Type B pancreatic cell (in vitro differentiated cells): ENCODE measurements at regions not wholly inside any gene's neighbourhood (a gene's known extent, or its start where the extent isn't known, plus 50 kb on each side); places are given as distances from the start of the nearest gene placed in this dataset.

Experiments
- DNase-seq: peaks from one replicate; pipeline ENCODE4 v3.0.0; 2021; ENCODE audit warnings: mixed read lengths; ENCODE audit not compliant: unreplicated experiment; ENCODE audit errors: extremely low spot score
- H3K27ac Mint-ChIP-seq: 2 replicates; pipeline ENCODE4 v1.8.0; 2021; ENCODE audit warnings: mild to moderate bottlenecking, mixed read lengths
- H3K27me3 Mint-ChIP-seq: 2 replicates; pipeline ENCODE4 v1.8.0; 2021; ENCODE audit warnings: mixed read lengths
- H3K36me3 Mint-ChIP-seq: 2 replicates; pipeline ENCODE4 v1.8.0; 2021; ENCODE audit warnings: mixed read lengths
- H3K4me1 Mint-ChIP-seq: one replicate; pipeline ENCODE4 v1.8.0; 2021; ENCODE audit warnings: mixed read lengths; ENCODE audit not compliant: unreplicated experiment
- H3K4me3 Mint-ChIP-seq: 2 replicates; pipeline ENCODE4 v1.8.0; 2021; ENCODE audit warnings: mild to moderate bottlenecking, mixed read lengths
- H3K9me3 Mint-ChIP-seq: 2 replicates; pipeline ENCODE4 v1.8.0; 2021; ENCODE audit warnings: mixed read lengths
- CTCF ChIP-seq: fragments of 200-600 bp; sonication (generic); conservative IDR thresholded peaks from 2 replicates; pipeline ENCODE4 v1.5.0; 2021; ENCODE audit warnings: antibody characterized with exemption, mild to moderate bottlenecking

GRCh38 chr9:96072930-96073329 is 197.4 kb downstream of the ERCC6L2 start:
- H3K9me3 Mint-ChIP-seq: no peaks in the 10 kb centered on the region
- TF ChIP-seq CTCF: no peak
- DNase-seq: no peak
- H3K36me3 Mint-ChIP-seq: no peaks in the 10 kb centered on the region
- H3K27me3 Mint-ChIP-seq: no peaks in the 10 kb centered on the region
- H3K27ac Mint-ChIP-seq: peak overlapping the region; percentile 9
- H3K4me1 Mint-ChIP-seq: peaks cover 44% of the 10 kb centered on the region
- no peak overlapping the region for H3K4me3 Mint-ChIP-seq

- Mint-ChIP-seq H3K4me1 (peaks cover 44% of the 10 kb centered on the region), H3K9me3 (no peaks in the 10 kb centered on the region), H3K27ac (peak overlapping the region; percentile 8), H3K4me3 (no peak overlapping the region), H3K36me3 (no peaks in the 10 kb centered on the region), H3K27me3 (no peaks in the 10 kb centered on the region)
- peak; percentile 36 for TF ChIP-seq CTCF
- DNase-seq: no peak
Measured at GRCh38 chr9:96071815-96072124, 196.3 kb downstream of the ERCC6L2 start.

- Mint-ChIP-seq H3K27ac (peak overlapping the region; percentile 8), H3K27me3 (no peaks in the 10 kb centered on the region), H3K9me3 (no peaks in the 10 kb centered on the region), H3K4me1 (peaks cover 44% of the 10 kb centered on the region), H3K4me3 (no peak overlapping the region), H3K36me3 (no peaks in the 10 kb centered on the region)
- peak; percentile 74 for TF ChIP-seq CTCF
- DNase-seq: no peak
Measured at GRCh38 chr9:96071076-96071814, 195.8 kb downstream of the ERCC6L2 start.

- no peak overlapping the region for H3K4me3 Mint-ChIP-seq
- H3K27ac Mint-ChIP-seq: no peak overlapping the region
- no peak for DNase-seq
- no peaks in the 10 kb centered on the region for H3K27me3 Mint-ChIP-seq
- H3K4me1 Mint-ChIP-seq: peaks cover 42% of the 10 kb centered on the region
- no peak for TF ChIP-seq CTCF
- H3K9me3 Mint-ChIP-seq: no peaks in the 10 kb centered on the region
- no peaks in the 10 kb centered on the region for H3K36me3 Mint-ChIP-seq
Measured at GRCh38 chr9:96069629-96070220, 194.2 kb downstream of the ERCC6L2 start.

GRCh38 chr9:96068511-96068910 is 193.0 kb downstream of the ERCC6L2 start:
- DNase-seq: no peak
- TF ChIP-seq CTCF: no peak
- Mint-ChIP-seq H3K36me3 (no peaks in the 10 kb centered on the region), H3K27ac (no peak overlapping the region), H3K9me3 (no peaks in the 10 kb centered on the region), H3K4me3 (no peak overlapping the region), H3K4me1 (peaks cover 43% of the 10 kb centered on the region), H3K27me3 (no peaks in the 10 kb centered on the region)
